ENCODE measurements at regions not wholly inside any gene's neighbourhood (a gene's known extent, or its start where the extent isn't known, plus 50 kb on each side); places are given as distances from the start of the nearest gene placed in this dataset.
A peak's percentile ranks its signal among the peaks of the same experiment; 100 is the strongest.
"Not testable (repeated sequence)": the region's sequence is repeated elsewhere in the genome, so short reads cannot be mapped to it uniquely, and the experiment has no call there.

DNA sequence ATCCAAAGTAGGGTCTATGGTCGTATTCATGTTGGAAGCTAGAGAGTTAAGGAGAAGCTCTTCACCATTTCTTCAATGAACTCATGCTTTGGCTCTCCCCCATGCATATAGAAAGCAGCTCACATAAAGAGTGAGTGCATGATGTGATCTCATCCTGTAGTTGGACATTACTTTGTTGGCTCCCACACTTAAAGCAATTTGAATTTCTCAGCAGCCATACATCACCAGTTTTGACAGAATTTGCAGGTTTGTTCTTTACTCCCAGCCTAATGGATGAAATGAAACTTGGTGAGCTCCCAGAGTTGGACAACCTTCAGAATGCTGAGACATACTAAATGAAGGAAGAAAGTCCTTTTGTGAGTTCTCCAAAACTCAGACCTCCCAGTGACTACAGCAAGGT is 613.5 kb downstream of the IQCM start:
- DNase-seq, result no peak

DNA sequence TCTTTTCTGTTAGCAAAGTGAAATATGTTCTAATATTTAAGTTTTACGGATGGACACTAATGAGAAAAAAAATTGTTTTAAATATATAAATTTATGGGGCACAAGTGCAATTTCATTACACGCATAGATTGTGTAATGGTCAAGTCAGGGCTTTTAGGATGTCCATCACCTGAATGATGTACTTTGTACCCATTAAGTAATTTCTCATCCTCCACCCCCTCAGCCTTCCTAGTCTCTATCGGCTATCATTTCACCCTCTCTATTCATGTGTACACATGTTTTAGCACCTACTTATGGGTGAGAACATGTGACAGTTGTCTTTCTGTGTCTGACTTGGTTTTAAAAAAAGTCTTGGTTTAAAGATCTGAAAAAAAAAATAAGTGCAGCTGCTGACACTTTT is 616.0 kb downstream of the IQCM start:
- no peak for DNase-seq

DNA sequence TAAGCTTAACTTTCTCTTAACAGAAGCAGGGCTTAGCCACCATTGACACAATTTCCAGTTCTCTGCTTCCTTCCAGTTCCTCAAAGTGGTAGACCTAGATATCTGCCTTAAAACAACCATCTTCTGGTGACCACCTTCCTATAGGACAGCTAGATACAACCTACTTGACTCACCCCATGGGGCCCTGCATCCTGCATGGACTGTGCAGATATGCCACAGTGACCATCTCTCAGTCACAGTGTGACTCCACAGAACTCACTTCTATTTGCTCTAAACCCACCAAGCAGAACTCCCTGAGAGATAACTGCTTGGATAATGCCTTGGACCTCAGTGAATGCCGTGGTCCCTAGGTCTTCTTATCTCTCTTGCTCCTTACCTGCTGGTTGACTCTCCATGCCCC is 621.6 kb downstream of the IQCM start:
- DNase-seq, result no peak

DNA sequence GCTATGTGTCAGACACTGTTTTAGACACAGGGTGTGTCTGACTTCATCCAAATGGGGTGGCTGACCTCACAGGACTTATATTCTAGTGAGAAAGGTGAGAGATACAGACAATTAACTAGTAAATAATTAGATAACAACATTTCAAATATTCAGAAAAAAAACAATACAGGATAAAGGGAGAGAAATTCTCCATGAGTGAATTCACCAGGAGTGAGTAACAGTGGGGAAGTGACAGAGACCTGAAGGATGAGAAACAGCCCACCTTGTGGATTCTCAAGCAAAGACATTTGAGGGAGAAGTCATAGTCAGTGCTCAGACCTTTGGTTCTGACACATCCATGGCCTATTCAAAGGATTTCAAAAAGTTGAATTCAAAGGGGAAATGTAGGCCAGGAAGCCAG is 627.9 kb downstream of the IQCM start:
- DNase-seq, result no peak

DNA sequence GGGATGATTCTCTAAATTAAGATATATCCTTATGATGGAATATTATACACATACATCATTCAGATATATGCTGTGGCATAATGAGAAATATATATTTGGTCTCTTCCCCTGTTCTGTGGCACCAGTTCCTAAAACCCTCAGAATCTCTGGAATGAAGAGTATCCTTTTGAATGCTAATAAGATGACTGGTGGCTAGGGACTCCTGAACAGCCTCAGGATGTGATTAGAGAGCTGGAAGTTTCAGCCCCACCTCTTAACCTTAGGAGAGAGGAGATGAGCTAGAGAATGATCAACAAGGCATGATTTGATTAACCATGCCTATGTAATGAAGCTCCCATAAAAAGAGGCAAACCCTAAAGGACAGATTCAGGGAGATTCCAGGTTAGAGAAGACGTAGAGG is 632.0 kb downstream of the IQCM start:
- no peak for DNase-seq

DNA sequence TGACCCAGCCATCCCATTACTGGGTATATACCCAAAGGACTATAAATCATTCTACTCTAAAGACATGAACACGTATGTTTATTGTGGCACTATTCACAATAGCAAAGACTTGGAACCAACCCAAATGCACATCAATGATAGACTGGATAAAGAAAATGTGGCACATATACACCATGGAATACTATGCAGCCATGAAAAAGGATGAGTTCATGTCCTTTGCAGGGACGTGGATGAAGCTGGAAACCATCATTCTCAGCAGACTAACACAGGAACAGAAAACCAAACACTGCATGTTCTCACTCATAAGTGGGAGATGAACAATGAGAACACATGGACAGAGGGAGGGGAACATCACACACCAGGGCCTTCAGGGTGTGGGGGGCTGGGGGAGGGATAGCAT is 634.2 kb downstream of the IQCM start:
- DNase-seq, result not testable (repeated sequence)

DNA sequence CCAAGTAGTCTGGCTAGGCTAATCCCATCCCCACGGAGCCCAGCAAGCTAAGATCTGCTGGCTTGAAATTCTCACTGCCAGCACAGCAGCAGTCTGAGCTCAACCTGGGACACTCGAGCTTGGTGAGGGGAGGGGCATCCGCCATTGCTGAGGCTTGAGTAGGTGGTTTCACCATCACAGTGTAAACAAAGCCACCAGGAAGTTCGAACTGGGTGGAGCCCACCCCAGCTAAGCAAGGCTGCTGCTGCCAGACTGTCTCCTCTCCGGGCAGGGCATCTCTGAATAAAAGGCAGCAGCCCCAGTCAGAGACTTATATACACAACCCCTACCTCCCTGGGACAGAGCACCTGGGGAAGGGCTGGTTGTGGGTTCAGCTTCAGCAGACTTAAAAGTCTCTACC is 639.6 kb downstream of the IQCM start:
- no peak for DNase-seq

DNA sequence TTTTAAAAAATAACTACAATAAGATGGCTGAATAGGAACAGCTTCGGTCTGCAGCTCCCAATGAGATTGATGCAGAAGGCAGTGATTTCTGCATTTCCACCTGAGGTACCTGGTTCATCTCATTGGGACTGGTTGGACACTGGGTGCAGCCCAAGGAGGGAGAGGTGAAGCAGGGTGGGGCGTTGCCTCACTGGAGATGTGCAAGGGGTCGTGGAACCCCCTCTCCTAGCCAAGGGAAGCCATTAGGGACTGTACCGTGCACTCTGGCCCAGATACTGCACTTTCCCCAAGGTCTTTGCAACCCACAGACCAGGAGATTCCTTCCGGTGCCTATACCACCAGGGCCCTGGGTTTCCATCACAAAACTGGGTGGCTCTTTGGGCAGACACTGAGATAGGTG is 640.1 kb downstream of the IQCM start:
- DNase-seq, result no peak

DNA sequence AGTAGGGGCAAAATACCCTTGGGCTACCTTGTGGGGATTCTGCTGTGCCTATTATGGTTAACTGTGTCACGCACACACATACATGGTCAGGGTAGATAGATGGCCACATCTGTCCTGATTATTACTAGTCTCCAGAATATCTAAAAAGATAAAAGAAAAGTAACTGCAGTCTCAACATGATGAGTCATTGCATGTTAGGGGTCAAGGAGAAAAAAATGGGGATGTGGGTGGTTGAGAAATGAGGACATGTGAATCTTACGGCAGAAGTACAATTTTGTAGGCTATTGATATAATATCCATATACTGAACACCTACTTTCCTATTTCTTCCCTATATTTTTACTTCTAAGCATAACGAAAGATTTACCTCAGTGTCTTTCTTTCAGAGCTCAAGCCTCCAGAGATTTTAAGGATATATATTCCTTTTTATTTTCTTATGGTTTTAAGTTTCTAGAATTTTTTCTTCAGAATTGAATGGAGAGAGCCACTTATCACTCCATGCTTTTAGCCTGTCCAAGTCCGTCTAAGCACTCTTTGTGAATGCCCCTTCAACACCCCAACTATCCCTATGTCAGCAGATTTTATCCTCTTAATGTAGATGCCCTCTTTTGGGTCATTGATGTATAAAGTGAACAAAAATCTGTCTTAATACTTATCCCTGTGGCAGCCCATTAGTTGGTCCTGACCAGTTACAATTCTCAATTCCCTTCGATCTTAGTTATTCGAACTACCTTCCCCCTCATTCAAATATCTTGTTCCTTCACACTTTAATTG is 642.2 kb downstream of the IQCM start:
- DNase-seq, result no peak

DNA sequence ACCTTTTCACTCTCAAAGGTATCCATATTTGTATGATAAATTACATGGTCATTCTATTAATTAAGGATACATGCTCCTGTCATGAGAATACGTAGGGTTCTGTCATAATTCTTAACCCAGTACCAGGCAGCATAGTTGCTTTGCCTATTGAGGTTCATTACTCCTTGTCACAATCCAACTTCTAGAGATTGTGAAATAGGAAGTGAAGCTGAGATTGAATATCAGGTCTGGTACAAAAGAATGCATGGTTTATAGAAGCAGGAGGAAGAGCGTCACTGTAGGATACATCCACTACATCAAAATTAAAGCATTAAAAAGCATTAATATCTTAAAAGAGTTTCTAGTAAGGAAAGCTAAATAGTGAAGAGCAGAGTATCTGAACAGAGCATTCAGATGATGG is 647.0 kb downstream of the IQCM start:
- DNase-seq, result no peak

DNA sequence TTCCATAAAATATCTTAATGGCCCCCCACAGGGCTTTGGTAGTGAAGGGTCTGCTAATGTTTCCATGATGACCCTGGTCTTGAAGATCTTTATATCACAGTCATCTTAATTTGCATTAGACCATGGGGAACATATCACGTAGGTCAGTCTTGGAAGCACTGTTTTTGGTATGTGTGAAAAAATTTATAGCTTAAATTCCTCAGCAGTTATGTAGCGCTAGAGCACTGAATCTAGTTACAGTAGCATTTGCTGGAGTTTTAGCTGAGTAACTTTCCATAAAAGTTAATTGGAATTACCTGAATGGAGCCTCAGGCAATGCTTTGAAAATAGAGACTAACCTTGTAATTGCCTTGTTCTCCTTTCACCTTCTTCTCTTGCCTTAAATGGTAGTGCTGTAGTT is 648.8 kb downstream of the IQCM start:
- DNase-seq, result no peak

DNA sequence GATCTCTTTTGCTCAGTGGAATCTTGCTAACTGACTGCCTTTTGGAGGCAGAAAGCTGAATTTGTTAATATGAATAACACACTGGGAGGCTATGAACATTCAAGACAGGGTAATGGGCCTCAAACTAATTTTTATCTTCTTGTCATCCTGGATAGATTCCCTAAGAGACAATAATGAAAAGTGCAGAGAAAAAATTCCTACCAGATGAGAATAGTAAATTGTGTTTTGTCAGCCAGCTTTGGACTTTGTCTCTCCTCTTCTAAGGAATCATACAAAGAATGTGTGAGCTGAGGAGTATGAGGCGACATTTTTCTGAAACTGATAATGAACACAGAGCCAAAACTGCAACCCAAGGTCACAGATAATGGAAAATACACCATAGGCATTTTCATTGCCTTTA is 649.3 kb downstream of the IQCM start:
- DNase-seq, result no peak

DNA sequence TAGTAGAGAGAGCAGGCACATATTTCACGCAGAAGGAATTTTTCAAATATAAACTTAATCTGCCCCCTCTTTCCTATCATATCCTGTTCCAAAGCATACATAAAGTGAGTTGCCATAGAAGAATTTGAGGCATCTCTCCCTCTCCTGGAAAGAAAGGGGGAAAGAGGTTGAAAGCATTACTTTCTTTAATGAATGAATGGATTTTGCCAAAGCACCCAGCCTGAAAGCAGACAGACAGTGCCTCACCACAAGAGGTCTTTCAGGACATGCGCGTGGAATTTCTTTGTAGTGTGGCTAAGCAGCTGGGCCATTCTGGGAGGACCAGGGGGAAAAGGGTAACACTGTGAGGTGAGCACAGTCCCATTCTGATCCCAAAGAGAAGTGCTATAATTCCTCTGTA is 651.4 kb downstream of the IQCM start:
- no peak for DNase-seq

DNA sequence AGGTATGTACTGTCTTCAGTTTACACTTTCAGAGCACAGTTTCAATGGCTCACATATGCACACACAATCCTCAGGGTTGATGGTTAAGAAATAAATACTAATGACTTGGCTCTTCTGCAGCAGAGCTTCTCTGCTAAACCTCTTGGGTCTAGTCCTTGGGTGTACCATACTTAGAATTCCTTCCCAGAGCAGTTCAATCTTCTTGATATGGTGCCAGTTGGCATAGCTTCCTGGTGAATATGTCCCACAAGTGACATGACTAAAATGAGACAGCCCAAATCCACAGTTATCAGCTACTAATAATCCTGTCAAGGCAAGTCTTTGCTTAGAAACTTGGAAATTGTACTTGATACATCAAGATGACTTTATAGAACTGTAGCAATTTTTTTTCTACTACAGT is 654.4 kb downstream of the IQCM start:
- no peak for DNase-seq

DNA sequence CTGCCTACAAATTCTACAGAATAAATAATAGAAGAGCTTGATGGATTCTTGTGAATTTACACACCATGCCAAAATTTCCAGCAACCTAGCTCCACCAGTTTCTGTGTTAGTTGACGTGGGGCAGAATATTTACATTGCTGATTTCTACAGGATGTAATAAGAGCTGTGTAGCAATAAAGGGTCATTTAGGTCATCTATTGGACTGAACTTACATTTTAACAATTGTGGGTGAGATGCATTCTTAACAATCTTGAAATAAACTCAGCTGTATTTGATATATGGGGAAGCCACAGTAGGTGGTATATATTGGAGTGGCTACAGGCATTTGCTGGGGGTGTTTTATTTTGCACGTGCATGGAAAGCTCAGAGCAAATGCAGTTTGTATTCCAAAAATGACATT is 655.3 kb downstream of the IQCM start:
- DNase-seq, result no peak

DNA sequence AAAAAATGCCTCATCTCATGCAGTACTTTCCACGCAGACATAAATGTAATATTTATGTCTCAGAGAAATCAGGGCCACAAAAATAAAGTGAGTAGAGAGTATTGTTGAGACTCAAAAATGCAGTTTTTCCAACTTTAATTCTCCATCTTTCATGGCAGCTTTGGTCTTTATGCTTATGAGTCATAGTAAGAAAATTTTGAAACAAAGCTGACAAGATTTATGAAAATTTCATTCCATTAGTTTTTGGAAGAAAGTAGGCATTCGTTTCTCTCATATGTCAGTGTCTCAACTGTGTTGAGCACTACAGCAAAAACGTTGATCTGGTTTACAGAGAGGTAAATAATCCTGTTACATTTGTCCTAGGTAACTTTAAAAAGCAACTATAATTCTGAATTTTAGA is 656.8 kb downstream of the IQCM start:
- no peak for DNase-seq

DNA sequence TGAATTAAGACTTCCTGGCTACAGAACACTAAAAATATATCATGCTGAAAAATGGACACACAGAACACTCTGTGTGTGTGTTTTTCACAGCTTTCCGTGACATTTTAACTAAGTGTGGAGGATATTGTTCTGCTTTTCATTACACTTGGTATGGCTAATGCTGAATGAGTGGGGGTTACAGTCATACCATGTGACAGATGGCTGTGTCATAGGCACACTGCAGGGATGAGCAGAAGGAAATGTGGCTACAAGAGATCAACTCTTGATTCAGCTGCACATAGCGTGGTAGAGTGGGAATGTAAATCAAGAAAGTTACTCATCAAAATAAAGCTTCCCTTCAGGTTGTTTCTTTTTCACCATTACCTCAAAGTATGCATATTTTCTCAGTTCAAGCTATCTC is 669.8 kb downstream of the IQCM start:
- no peak for DNase-seq

DNA sequence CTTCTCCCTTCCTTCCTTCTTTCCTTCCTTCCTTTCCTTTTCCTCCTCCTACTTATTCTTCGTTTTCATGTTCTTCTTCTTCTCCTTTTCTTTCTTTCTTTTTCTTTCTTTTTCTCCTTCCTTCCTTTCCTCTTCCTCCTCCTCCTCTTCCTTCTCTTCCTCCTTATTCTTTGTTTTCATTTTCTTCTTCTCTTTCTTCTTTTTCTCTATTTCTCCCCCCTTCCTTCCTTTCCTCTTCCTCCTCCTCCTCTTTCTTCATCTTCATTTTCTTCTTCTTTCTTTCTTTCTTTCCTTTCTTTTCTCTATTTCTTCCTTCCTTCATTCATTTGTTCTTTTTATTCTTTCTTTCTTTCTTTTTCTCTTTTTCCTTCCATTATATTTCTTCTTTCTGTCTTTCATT is 671.6 kb downstream of the IQCM start:
- DNase-seq, result no peak

DNA sequence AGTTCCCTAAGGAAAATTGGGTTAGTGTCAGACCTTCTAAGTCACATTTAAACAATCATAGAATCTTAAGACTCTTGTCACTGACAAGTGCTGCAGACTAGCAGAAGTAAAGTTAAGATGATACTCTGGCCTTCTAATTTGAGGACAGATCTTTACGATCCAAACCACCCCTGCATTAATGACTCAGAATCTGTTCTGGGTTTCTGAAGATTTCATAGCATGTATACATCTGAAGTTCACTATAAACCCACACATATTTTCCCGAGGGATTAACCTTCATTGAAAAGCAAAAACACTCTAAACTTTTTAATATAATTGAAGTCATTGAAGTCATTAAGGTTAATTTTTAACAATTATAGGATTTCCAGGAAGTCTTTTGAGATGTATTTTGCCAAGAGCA is 674.3 kb downstream of the IQCM start:
- DNase-seq, result peak in 1 of 2 experiments; percentile 23

DNA sequence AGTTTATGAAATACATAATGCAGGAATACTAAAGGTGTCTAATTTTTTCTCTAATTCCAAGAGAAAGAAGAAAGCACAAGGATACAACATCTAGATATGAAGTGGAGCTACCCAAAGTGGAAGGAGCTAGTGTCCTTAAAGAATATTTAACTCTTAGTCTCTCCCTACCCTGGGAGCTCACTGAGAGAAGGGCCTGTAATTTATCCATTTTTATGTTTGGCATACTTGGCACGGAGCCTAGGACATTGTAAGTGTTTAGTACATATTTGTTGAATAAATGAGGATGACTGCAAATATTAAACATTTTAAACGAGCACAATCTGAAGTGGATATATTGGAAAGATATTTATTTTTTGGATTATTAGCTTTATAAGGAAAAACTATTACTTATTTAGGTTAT is 674.8 kb downstream of the IQCM start:
- peak in 1 of 2 experiments; percentile 36 for DNase-seq

DNA sequence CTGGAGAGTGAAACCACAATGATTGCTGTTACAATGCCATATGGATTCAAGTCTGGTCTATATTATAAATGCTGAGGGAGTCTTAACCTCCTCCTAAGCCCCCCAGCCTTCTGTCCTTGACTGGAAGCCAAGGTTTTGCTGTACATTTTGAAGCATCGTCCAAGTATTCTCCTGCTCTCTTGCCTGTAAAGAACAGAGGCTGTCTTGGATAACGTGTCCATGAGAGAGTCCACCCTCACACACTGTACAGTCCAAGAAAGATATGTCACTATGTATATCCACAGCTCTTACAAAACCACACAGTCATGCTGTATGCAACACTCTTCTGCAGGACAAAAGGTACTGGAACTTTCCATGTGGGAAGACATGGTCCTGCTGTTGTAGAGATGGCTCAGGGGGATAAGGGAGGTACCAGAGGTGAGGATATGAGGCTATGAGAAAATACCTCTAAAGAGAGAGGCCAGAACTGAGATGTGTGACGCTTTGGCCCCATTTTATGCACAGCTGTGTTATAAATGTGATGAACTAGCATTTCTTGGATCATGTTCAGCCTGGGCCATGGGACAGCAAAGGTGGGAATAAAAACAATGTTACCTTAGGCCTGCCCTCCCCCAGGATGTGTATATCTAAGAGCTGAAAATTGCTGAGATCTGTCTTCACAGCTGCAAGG is 678.6 kb downstream of the IQCM start:
- no peak for DNase-seq

DNA sequence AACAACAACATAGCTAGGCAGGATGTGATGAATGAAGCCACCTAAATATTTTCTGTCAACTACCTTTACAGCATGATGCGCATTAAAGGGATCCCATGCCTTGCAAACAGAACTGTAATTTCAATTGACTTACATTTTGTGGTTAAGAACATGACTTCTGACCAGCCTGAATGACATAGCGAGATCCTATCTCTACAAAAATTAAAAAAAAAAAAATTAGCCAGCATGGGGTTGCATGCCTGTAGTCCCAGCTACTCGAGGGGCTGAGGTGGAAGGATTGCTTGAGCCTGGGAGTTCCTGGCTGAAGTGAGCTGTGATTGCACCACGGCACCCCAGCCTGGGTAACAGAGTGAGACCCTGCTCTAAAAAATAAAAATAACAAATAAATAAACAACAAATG is 680.6 kb downstream of the IQCM start:
- DNase-seq, result no peak

DNA sequence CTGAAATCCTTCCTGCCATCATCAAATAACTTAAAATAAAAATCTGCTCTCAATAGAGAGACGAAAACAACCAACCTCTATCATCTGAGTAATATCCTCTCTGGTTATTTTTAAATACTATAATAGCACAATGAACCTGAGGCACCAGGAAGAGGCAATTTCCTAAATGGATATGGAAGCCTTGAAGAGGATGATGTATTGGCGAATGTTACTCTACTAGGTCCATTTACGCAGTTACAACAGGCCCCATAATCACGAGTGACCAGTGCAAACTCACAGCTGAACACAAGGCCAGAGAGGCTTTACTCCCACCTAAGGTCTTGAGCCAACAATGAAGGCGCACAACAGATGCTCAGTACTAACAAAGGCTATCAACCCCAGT is 678.8 kb upstream of the NR3C2 start:
- no peak for DNase-seq

DNA sequence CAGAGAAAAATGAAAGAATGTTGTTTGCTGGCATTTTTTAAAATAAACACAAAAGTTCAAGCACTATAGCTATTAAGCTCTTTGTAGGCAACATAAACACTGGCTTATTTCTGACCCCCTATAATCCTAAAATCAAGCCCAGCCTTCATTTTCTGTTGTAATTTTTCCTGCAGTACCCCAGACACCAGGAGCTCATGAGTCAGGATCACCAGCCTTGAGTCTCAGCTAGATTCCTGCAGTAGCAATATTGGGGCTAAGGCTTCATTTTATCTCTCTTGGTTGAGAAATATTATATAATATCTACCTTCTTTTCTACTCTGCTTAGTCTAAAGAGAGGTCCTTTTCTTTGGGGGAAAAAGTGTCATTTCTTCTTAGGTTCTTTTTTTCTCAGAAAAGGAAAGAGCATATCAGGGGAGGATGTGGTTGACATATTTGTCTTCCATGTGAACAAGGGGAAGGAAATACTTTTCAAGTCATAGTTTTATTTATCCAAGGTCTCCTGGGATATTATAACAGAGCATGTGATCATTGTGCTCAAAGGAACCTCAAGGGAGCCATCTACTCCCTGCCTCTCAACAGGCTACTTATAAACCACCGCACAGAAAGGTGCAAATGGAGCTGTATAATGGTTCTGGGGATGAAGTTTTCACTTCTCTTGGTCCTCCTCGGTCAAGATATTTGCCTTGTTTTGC is 678.3 kb upstream of the NR3C2 start:
- no peak for DNase-seq
